Body of pancreas (tissue), 4 donors: ENCODE measurements at regions not wholly inside any gene's neighbourhood (a gene's known extent, or its start where the extent isn't known, plus 50 kb on each side); places are given as distances from the start of the nearest gene placed in this dataset.

Source experiments
- ATAC-seq: fragments of 150-250 bp; one replicate; pipeline ENCODE4 v1.9.1; 2016
- DNase-seq, 4 donors: peaks; one replicate each; pipeline ENCODE4 v3.0.0-alpha.2; 2019
- H3K27ac ChIP-seq, 4 donors: fragments of 200-600 bp; sonication (generic); 1 replicate in 3 of 4; 2 replicates in 1 of 4; pipeline versions ENCODE4 v1.5.1 to v1.6.1; 2016 to 2019; ENCODE audit warnings: mild to moderate bottlenecking in 1 of 4, mixed read lengths in 1 of 4, moderate library complexity in 1 of 4
- H3K27me3 ChIP-seq, 2 donors: fragments of 200-600 bp; sonication (generic); one replicate each; pipeline ENCODE4 v1.6.0; 2016; ENCODE audit warnings: mild to moderate bottlenecking in 1 of 2
- H3K36me3 ChIP-seq, 2 donors: fragments of 200-600 bp; sonication (generic); replicated peaks in 1 of 2; 2 replicates each; pipeline ENCODE4 v1.5.1; 2016; ENCODE audit warnings: low read depth in 2 of 2; ENCODE audit not compliant: insufficient read depth in 1 of 2
- H3K4me1 ChIP-seq: fragments of 200-600 bp; sonication (generic); one replicate; pipeline ENCODE4 v1.6.0; 2016
- H3K4me3 ChIP-seq, 2 donors: fragments of 200-600 bp; sonication (generic); 1 replicate in 1 of 2; 2 replicates in 1 of 2; pipeline ENCODE4 v1.5.1; 2016 to 2019
- H3K9me3 ChIP-seq, 3 donors: fragments of 200-600 bp; sonication (generic); 1 replicate in 2 of 3; 2 replicates in 1 of 3; pipeline ENCODE4 v1.5.1; 2016
- POLR2A ChIP-seq, 3 donors: fragments of 450-650 bp; IDR thresholded peaks; one replicate each; pipeline ENCODE4 v1.6.1; 2016; ENCODE audit warnings: antibody characterized with exemption in 3 of 3, mild to moderate bottlenecking in 2 of 3
- WGBS, 2 donors: methylation state at CpG; one replicate each; pipeline ENCODE4 v1.1.5; 2017; 5-methylcytosine and 5-hydroxymethylcytosine counted together
- intact Hi-C: fragments of 100-400 bp; cut with DNase I; formaldehyde crosslinking; loops from one replicate; pipeline ENCODE4 v1.15.1; 2023
- TF ChIP-seq, protein P1 (sequence below), 7 experiments: fragments of 450-650 bp in 4 of 7; fragments of 200-600 bp in 3 of 7; sonication (generic) in 3 of 7; IDR thresholded peaks; one replicate each; pipeline ENCODE4 v1.5.1; 2016 to 2019; ENCODE audit warnings: antibody characterized with exemption in 7 of 7

DNA sequence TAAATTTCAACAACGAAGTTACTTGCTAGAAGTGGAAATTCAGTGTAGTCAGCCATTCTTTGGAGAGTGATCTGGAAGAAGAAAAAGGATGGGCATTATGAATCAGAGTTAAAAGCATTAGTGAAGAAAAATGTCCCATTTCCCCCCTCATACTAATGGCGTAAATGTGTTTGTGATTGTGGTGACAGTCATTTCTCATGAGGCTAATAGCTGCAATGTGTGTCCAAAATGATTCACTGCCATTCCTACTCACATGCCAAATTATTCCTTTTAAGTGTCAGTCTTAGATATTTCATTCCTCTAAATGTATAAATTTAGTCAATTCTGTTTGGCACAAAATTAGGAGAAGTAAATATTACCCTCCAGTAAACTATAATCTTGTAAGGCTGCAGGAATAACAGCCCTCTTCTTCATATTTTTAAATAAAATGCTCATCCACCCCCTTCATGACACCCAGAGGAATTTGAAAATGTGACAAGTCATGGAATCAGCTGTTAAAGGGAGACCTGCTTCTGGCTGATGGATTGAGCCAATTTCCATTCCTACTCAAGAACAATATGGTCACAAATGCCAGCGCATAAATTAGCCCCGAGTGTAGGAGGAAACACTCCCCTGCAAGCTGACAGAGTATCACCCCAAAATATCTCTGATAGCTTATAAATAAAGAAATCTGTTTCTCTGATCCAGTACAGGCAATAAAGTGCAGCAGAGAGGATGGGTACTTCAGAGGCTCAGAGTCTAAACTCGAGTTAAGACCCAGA is 912.3 kb upstream of the SEL1L start:
- Histone ChIP-seq H3K9me3 (no peaks in the 10 kb centered on the region), H3K27me3 (no peaks in the 10 kb centered on the region), H3K4me1 (no peaks in the 10 kb centered on the region), H3K36me3 (no peaks in the 10 kb centered on the region), H3K27ac (no peak overlapping the region), H3K4me3 (no peak overlapping the region)
- no peak for ATAC-seq
- no peak for DNase-seq
- whole genome bisulfite sequencing, 2 donors = 75 to 76% methylated on average over 5 of the region's 5 CpGs
- TF ChIP-seq, protein P1, sequence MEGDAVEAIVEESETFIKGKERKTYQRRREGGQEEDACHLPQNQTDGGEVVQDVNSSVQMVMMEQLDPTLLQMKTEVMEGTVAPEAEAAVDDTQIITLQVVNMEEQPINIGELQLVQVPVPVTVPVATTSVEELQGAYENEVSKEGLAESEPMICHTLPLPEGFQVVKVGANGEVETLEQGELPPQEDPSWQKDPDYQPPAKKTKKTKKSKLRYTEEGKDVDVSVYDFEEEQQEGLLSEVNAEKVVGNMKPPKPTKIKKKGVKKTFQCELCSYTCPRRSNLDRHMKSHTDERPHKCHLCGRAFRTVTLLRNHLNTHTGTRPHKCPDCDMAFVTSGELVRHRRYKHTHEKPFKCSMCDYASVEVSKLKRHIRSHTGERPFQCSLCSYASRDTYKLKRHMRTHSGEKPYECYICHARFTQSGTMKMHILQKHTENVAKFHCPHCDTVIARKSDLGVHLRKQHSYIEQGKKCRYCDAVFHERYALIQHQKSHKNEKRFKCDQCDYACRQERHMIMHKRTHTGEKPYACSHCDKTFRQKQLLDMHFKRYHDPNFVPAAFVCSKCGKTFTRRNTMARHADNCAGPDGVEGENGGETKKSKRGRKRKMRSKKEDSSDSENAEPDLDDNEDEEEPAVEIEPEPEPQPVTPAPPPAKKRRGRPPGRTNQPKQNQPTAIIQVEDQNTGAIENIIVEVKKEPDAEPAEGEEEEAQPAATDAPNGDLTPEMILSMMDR (IDR thresholded peaks at IDR 0.05) = no peak
- TF ChIP-seq POLR2A (IDR thresholded peaks at IDR 0.05) = no peak
- intact Hi-C loops = no loop called here

DNA sequence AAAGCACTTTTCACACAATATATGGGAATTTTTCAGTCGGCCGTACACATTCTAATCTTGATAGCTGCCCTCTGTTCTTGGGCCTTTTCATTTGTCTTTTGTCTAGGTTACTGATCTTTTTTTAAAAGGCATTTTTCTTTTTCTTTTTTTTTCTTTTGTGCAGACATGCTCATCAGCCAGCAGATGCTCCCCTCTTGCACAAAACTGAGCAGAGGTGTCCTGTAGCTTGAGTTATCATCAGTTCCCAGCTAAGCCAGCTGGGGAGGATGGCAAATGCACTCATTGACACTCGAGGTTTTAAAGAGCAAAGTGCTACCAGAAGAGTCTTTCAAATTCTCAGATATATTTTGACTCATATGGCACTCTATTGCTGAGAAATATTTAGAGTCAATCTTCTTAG is 913.9 kb upstream of the SEL1L start:
- H3K27ac ChIP-seq = no peak overlapping the region
- ATAC-seq (no peak), DNase-seq (no peak)
- TF ChIP-seq, protein P1 (IDR thresholded peaks at IDR 0.05) = no peak
- no peak for TF ChIP-seq POLR2A (IDR thresholded peaks at IDR 0.05)
- intact Hi-C loops = no loop called here
- H3K27me3 ChIP-seq = no peaks in the 10 kb centered on the region
- H3K4me1 ChIP-seq = no peaks in the 10 kb centered on the region
- H3K36me3 ChIP-seq = no peaks in the 10 kb centered on the region
- no peaks in the 10 kb centered on the region for H3K9me3 ChIP-seq
- H3K4me3 ChIP-seq = no peak overlapping the region
- WGBS, 2 donors = 53 to 57% methylated on average over 3 of the region's 3 CpGs

DNA sequence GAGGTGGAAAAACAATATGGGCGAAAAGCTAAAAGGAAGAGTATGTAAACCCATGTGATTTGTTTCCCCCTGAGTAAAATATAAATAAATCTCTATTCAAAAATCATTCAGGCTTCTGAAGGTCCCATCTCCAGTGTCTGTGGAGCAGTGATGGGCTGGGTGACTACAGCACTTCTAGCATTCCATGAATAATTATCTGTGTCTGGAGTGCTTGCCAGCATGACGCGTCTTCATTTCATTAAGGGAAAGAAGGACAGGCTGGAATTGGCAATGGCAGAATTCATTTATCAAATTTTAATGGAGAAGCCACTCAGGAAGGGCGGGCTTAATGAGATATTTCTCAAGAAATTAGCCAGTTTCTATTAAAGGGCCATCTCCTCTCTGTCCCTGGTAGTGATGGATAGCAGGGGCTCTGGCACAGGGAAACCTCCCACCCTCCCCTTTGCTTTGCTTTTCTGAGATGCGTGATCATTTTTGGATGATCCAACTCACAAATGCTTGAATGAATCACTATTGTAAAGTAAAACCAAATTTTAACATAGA is 916.3 kb upstream of the SEL1L start:
- DNase-seq = no peak
- no peak for TF ChIP-seq POLR2A (IDR thresholded peaks at IDR 0.05)
- TF ChIP-seq, protein P1 (IDR thresholded peaks at IDR 0.05) = no peak
- no peaks in the 10 kb centered on the region for H3K27me3 ChIP-seq
- H3K9me3 ChIP-seq = no peaks in the 10 kb centered on the region
- H3K36me3 ChIP-seq = no peaks in the 10 kb centered on the region
- H3K4me1 ChIP-seq = no peaks in the 10 kb centered on the region
- intact Hi-C loops = no loop called here
- no peak overlapping the region for H3K27ac ChIP-seq
- ATAC-seq = no peak
- 77 to 87% methylated on average over 5 of the region's 5 CpGs for WGBS, 2 donors
- no peak overlapping the region for H3K4me3 ChIP-seq

DNA sequence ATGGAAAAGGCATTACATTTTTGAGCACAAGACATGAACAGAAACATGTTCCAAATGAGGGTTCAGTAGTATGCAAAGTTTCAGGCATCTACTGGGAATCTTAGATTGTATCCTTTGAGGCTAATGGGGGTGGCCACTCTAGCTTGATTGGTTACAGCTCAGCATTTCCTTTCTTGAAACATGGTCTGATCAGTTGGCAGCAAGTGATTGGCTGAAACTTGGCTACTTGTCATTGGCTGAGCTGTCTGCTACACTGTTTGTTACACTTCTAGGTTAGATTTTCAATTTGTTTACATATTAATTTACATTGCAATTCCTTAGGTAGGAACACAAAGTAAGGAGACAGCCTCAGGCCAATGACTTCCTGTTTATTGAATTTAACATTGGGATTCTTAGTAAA is 918.0 kb upstream of the SEL1L start:
- Histone ChIP-seq H3K27ac (no peak overlapping the region), H3K27me3 (no peaks in the 10 kb centered on the region), H3K9me3 (no peaks in the 10 kb centered on the region), H3K4me3 (no peak overlapping the region), H3K36me3 (no peaks in the 10 kb centered on the region), H3K4me1 (no peaks in the 10 kb centered on the region)
- ATAC-seq = no peak
- intact Hi-C loops = no loop called here
- TF ChIP-seq POLR2A (IDR thresholded peaks at IDR 0.05) = no peak
- TF ChIP-seq, protein P1 (IDR thresholded peaks at IDR 0.05) = no peak
- DNase-seq = no peak

DNA sequence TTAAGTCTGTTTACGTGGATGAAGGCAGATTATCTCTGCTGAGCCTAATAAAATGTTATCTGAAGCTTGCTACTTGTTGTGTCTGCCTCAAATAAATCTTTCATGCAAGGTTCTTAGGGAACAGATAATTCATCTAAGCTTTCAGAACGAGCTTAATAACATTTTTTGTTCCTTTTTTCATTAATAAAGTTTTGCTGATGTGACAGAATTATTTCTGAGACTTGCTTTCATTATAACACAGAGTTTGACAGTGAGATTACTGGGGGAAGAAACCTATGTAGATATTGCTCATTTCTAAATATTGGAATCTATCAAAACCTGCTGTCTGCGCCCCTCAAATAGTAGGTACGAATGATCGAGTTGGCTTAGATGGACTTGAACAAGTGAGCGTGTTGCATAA is 948.7 kb upstream of the SEL1L start:
- Histone ChIP-seq H3K36me3 (no peaks in the 10 kb centered on the region), H3K27ac (no peak overlapping the region), H3K4me1 (no peaks in the 10 kb centered on the region), H3K4me3 (no peak overlapping the region), H3K27me3 (no peaks in the 10 kb centered on the region), H3K9me3 (no peaks in the 10 kb centered on the region)
- no peak for ATAC-seq
- intact Hi-C loops = no loop called here
- 74 to 81% methylated on average over 6 of the region's 6 CpGs for WGBS, 2 donors
- TF ChIP-seq, protein P1 (IDR thresholded peaks at IDR 0.05) = no peak
- no peak for TF ChIP-seq POLR2A (IDR thresholded peaks at IDR 0.05)
- DNase-seq = no peak
